Astrocyte (in vitro differentiated cells and primary cell): ENCODE measurements at regions not wholly inside any gene's neighbourhood (a gene's known extent, or its start where the extent isn't known, plus 50 kb on each side); places are given as distances from the start of the nearest gene placed in this dataset.

Experiments
- DNase-seq: peaks from one replicate; pipeline ENCODE4 v3.0.0-alpha.2; 2010; ENCODE audit warnings: low read depth
- FAIRE-seq: peaks from 2 replicates; lab custom pipeline; 2011; peaks lifted over from hg19 to GRCh38; lab: Jason Lieb, UNC
- H2AFZ ChIP-seq: 2 replicates; pipeline ENCODE4 v1.6.0; 2012; ENCODE audit warnings: low read depth, low read length, inconsistent platforms
- H3K27ac ChIP-seq: 2 replicates; pipeline ENCODE4 v1.5.1; 2011; ENCODE audit warnings: low read depth, low read length, inconsistent platforms
- H3K27me3 ChIP-seq: 2 replicates; pipeline ENCODE4 v1.6.0; 2011; ENCODE audit warnings: low read length, inconsistent platforms; ENCODE audit not compliant: insufficient read depth
- H3K36me3 ChIP-seq: 2 replicates; pipeline ENCODE4 v1.5.1; 2011; ENCODE audit warnings: low read length, inconsistent platforms; ENCODE audit not compliant: insufficient read depth
- H3K4me1 ChIP-seq: 2 replicates; pipeline ENCODE4 v1.5.1; 2011; ENCODE audit warnings: low read length, inconsistent platforms; ENCODE audit not compliant: insufficient read depth
- H3K4me2 ChIP-seq: 2 replicates; pipeline ENCODE4 v1.6.0; 2012; ENCODE audit warnings: low read length, inconsistent platforms
- H3K4me3 ChIP-seq: 2 replicates; pipeline ENCODE4 v1.5.1; 2011; ENCODE audit warnings: low read depth, mild to moderate bottlenecking, low read length, inconsistent platforms; ENCODE audit not compliant: insufficient read depth
- H3K79me2 ChIP-seq: 2 replicates; pipeline ENCODE4 v1.6.0; 2012; ENCODE audit warnings: mild to moderate bottlenecking, low read length, inconsistent platforms; ENCODE audit not compliant: insufficient read depth
- H3K9ac ChIP-seq: 2 replicates; pipeline ENCODE4 v1.6.0; 2012; ENCODE audit warnings: mild to moderate bottlenecking, low read length, inconsistent platforms
- H3K9me3 ChIP-seq: 2 replicates; pipeline ENCODE4 v1.5.1; 2012; ENCODE audit warnings: low read depth, mild to moderate bottlenecking, low read length, inconsistent platforms; ENCODE audit not compliant: insufficient read depth
- H4K20me1 ChIP-seq: 2 replicates; pipeline ENCODE4 v1.6.0; 2012; ENCODE audit warnings: low read length, inconsistent platforms; ENCODE audit not compliant: insufficient read depth
- H3K27ac Mint-ChIP-seq: one replicate; pipeline ENCODE4 v1.8.0; 2021; ENCODE audit warnings: mild to moderate bottlenecking, mixed read lengths; ENCODE audit not compliant: unreplicated experiment
- H3K27me3 Mint-ChIP-seq: one replicate; pipeline ENCODE4 v1.8.0; 2021; ENCODE audit warnings: low read depth, mixed read lengths; ENCODE audit not compliant: unreplicated experiment
- H3K36me3 Mint-ChIP-seq: one replicate; pipeline ENCODE4 v1.8.0; 2021; ENCODE audit warnings: low read depth, mixed read lengths; ENCODE audit not compliant: unreplicated experiment
- H3K4me1 Mint-ChIP-seq: one replicate; pipeline ENCODE4 v1.8.0; 2021; ENCODE audit warnings: low read depth, mixed read lengths; ENCODE audit not compliant: unreplicated experiment
- H3K4me3 Mint-ChIP-seq: one replicate; pipeline ENCODE4 v1.8.0; 2021; ENCODE audit warnings: mild to moderate bottlenecking, moderate library complexity, mixed read lengths; ENCODE audit not compliant: unreplicated experiment
- H3K9me3 Mint-ChIP-seq: one replicate; pipeline ENCODE4 v1.8.0; 2021; ENCODE audit warnings: mild to moderate bottlenecking, mixed read lengths; ENCODE audit not compliant: unreplicated experiment
- EZH2 ChIP-seq: IDR thresholded peaks from 2 replicates; pipeline ENCODE4 v1.6.1; 2012; ENCODE audit warnings: mild to moderate bottlenecking, low read length, inconsistent platforms; ENCODE audit not compliant: insufficient read depth
- TF ChIP-seq, protein P1 (sequence below): IDR thresholded peaks from 2 replicates; pipeline ENCODE4 v1.5.1; 2011; ENCODE audit warnings: low read depth, mild to moderate bottlenecking, inconsistent platforms, low read length, moderate library complexity; ENCODE audit not compliant: insufficient read depth

- H3K27ac ChIP-seq, result no peak overlapping the region
- no peaks in the 10 kb centered on the region for H3K4me1 ChIP-seq
- no peaks in the 10 kb centered on the region for H3K9me3 ChIP-seq
- DNase-seq (no peak), FAIRE-seq (no peak)
- no peaks in the 10 kb centered on the region for H3K27me3 ChIP-seq
- H4K20me1 ChIP-seq, result no peaks in the 10 kb centered on the region
- no peak overlapping the region for H3K27ac Mint-ChIP-seq
- no peaks in the 10 kb centered on the region for H3K9me3 Mint-ChIP-seq
- no peaks in the 10 kb centered on the region for H3K27me3 Mint-ChIP-seq
- no peaks in the 10 kb centered on the region for H3K36me3 ChIP-seq
- no peaks in the 10 kb centered on the region for H3K36me3 Mint-ChIP-seq
- H3K4me2 ChIP-seq, result no peak overlapping the region
- TF ChIP-seq, protein P1, sequence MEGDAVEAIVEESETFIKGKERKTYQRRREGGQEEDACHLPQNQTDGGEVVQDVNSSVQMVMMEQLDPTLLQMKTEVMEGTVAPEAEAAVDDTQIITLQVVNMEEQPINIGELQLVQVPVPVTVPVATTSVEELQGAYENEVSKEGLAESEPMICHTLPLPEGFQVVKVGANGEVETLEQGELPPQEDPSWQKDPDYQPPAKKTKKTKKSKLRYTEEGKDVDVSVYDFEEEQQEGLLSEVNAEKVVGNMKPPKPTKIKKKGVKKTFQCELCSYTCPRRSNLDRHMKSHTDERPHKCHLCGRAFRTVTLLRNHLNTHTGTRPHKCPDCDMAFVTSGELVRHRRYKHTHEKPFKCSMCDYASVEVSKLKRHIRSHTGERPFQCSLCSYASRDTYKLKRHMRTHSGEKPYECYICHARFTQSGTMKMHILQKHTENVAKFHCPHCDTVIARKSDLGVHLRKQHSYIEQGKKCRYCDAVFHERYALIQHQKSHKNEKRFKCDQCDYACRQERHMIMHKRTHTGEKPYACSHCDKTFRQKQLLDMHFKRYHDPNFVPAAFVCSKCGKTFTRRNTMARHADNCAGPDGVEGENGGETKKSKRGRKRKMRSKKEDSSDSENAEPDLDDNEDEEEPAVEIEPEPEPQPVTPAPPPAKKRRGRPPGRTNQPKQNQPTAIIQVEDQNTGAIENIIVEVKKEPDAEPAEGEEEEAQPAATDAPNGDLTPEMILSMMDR, result no peak
- TF ChIP-seq EZH2, result no peak
- no peak overlapping the region for H3K4me3 ChIP-seq
- H3K79me2 ChIP-seq, result no peaks in the 10 kb centered on the region
- H3K4me3 Mint-ChIP-seq, result no peak overlapping the region
- H3K4me1 Mint-ChIP-seq, result peaks cover 9% of the 10 kb centered on the region
- no peak overlapping the region for H2AFZ ChIP-seq
- no peak overlapping the region for H3K9ac ChIP-seq
These were observed 164.3 kb upstream of the FAM3C start for GRCh38 chr7:121560267-121560990.

- Histone ChIP-seq H3K4me2 (no peak overlapping the region), H3K4me1 (no peaks in the 10 kb centered on the region), H2AFZ (no peak overlapping the region), H3K9me3 (no peaks in the 10 kb centered on the region), H4K20me1 (no peaks in the 10 kb centered on the region), H3K9ac (no peak overlapping the region), H3K27ac (no peak overlapping the region), H3K79me2 (no peaks in the 10 kb centered on the region), H3K36me3 (no peaks in the 10 kb centered on the region), H3K4me3 (no peak overlapping the region), H3K27me3 (no peaks in the 10 kb centered on the region)
- Mint-ChIP-seq H3K4me3 (no peak overlapping the region), H3K27me3 (no peaks in the 10 kb centered on the region), H3K36me3 (no peaks in the 10 kb centered on the region), H3K9me3 (no peaks in the 10 kb centered on the region), H3K4me1 (peaks cover 8% of the 10 kb centered on the region), H3K27ac (no peak overlapping the region)
- DNase-seq (no peak), FAIRE-seq (no peak)
- TF ChIP-seq, protein P1, result no peak
- TF ChIP-seq EZH2, result no peak
These were observed 162.2 kb upstream of the FAM3C start for GRCh38 chr7:121558288-121558687.
